Aorta (tissue), 5 donors: ENCODE measurements at regions not wholly inside any gene's neighbourhood (a gene's known extent, or its start where the extent isn't known, plus 50 kb on each side); places are given as distances from the start of the nearest gene placed in this dataset.

Experiments
- ATAC-seq: fragments of 200-7000 bp; cut with Tn5 transposase; one replicate; pipeline ENCODE4 v1.9.1; 2022; ENCODE audit warnings: moderate library complexity; ENCODE audit not compliant: low FRiP score
- DNase-seq, 2 donors: peaks; one replicate each; pipeline ENCODE4 v3.0.0-alpha.2; 2020
- H3K27ac ChIP-seq, 2 donors: one replicate each; pipeline ENCODE4 v1.5.1; 2013; ENCODE audit warnings: low read length in 2 of 2, mild to moderate bottlenecking in 2 of 2, moderate library complexity in 2 of 2, control low read depth in 1 of 2, inconsistent platforms in 1 of 2, low read depth in 1 of 2
- H3K27me3 ChIP-seq, 2 donors: one replicate each; pipeline ENCODE4 v1.6.1; 2013; ENCODE audit warnings: control low read depth in 1 of 2, low read length in 1 of 2, mild to moderate bottlenecking in 1 of 2, moderate library complexity in 1 of 2; ENCODE audit not compliant: insufficient read depth in 2 of 2, control insufficient read depth in 1 of 2
- H3K36me3 ChIP-seq, 2 donors: one replicate each; pipeline ENCODE4 v1.6.1; 2013; ENCODE audit warnings: control low read depth in 1 of 2, low read length in 1 of 2, mild to moderate bottlenecking in 1 of 2; ENCODE audit not compliant: insufficient read depth in 2 of 2, control insufficient read depth in 1 of 2
- H3K4me1 ChIP-seq, 2 donors: one replicate each; pipeline ENCODE4 v1.6.1; 2013; ENCODE audit warnings: low read length in 2 of 2, control low read depth in 1 of 2, mild to moderate bottlenecking in 1 of 2, moderate library complexity in 1 of 2; ENCODE audit not compliant: insufficient read depth in 2 of 2, control insufficient read depth in 1 of 2
- H3K4me3 ChIP-seq, 2 donors: one replicate each; pipeline ENCODE4 v1.5.1; 2013; ENCODE audit warnings: low read length in 2 of 2, control low read depth in 1 of 2, mild to moderate bottlenecking in 1 of 2
- H3K9me3 ChIP-seq: one replicate; pipeline ENCODE4 v1.6.1; 2013; ENCODE audit warnings: mild to moderate bottlenecking, low read length; ENCODE audit not compliant: control insufficient read depth
- WGBS, 2 donors: extraction: QIAGEN DNeasy Blood & Tissue Kit; methylation state at CpG; one replicate each; pipeline ENCODE4 v1.1.7; 2013; 5-methylcytosine and 5-hydroxymethylcytosine counted together
- intact Hi-C, 2 donors: fragments of 100-400 bp; cut with DNase I; formaldehyde crosslinking; loops; one replicate each; pipeline versions ENCODE4 v1.14.2 to v1.15.0; 2022
- donor health status: healthy with polysubstance abuse.
- donor health status: Bipolar disorder and iron deficiency.
- donor health status: DM: no; HTN: no; CAD: no.
- donor health status: DM: no; HTN: no; CAD: no.
- donor health status: DM: yes; HTN: yes; CAD: no.

DNA sequence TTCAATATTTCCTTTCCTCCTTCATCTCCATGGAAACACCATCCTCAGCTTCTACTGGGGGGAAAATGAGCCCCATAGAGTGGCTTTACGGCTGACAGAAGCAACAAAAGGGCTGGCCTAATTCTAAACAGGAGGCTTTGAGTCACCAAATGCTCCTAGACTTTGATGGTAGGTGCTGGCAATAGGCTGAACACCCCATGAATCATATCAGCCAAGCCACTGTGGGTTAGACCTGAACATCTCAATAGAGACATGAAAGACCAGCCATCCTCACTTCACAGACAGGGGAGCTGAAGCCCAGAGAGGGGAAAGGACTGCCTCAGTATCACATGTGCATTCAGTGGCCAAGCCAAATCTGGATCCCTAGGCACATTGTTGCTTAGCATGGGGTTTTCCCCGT lies 107.6 kb downstream of the AMER1 start:
- no peak for ATAC-seq
- Histone ChIP-seq H3K27ac (no peak overlapping the region), H3K4me1 (no peaks in the 10 kb centered on the region), H3K36me3 (no peaks in the 10 kb centered on the region), H3K9me3 (no peaks in the 10 kb centered on the region), H3K4me3 (no peak overlapping the region), H3K27me3 (no peaks in the 10 kb centered on the region)
- 43 to 74% methylated on average over 2 of the region's 2 CpGs for WGBS, 2 donors
- intact Hi-C loops: no loop called here
- DNase-seq: no peak

DNA sequence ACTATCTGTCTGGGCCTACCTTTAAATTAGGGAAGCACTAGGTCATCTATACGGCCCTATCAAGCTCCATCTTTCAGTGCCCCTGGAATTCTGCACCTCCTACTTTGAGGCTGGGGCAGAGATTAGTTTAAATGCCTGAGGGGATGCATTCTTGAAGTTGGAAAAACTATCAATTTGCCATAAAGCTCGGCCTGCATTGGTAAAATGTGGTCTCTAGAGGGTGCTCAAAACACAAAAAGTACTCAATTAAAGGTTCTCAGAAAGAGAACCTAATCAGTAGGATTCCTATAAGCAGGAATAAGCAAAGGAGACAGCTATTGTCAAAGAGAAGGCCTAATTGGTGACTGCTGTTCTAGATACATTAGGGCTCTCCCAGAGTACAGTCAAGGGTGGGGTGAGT lies 111.7 kb downstream of the AMER1 start:
- intact Hi-C loops: no loop called here
- Histone ChIP-seq H3K9me3 (no peaks in the 10 kb centered on the region), H3K4me1 (no peaks in the 10 kb centered on the region), H3K27ac (no peak overlapping the region), H3K4me3 (no peak overlapping the region), H3K27me3 (no peaks in the 10 kb centered on the region), H3K36me3 (no peaks in the 10 kb centered on the region)
- WGBS, 2 donors: 6 to 8% methylated on average over 2 of the region's 2 CpGs
- ATAC-seq: peak; percentile 22
- no peak for DNase-seq
